ENCODE measurements at regions not wholly inside any gene's neighbourhood (a gene's known extent, or its start where the extent isn't known, plus 50 kb on each side); places are given as distances from the start of the nearest gene placed in this dataset.
A peak's percentile ranks its signal among the peaks of the same experiment; 100 is the strongest.

- DNase-seq (ENCODE audit: low read depth), result no peak
- TF ChIP-seq CTCF (IDR thresholded peaks at IDR 0.05; ENCODE audit: insufficient read depth, low read depth, low read length, missing control alignments), result no peak
- no peak overlapping the region for H3K4me3 ChIP-seq (ENCODE audit: low read depth, low read length)
Measured at GRCh38 chr14:61847861-61848260, 85.6 kb downstream of the SNAPC1 start.

- TF ChIP-seq CTCF (IDR thresholded peaks at IDR 0.05; ENCODE audit: insufficient read depth, low read depth, low read length, missing control alignments), result no peak
- DNase-seq (ENCODE audit: low read depth), result no peak
- no peak overlapping the region for H3K4me3 ChIP-seq (ENCODE audit: low read depth, low read length)
Measured at GRCh38 chr14:61854898-61855297, 92.7 kb downstream of the SNAPC1 start.

- no peak overlapping the region for H3K4me3 ChIP-seq (ENCODE audit: low read depth, low read length)
- TF ChIP-seq CTCF (IDR thresholded peaks at IDR 0.05; ENCODE audit: insufficient read depth, low read depth, low read length, missing control alignments), result peak; percentile 87
- peak; percentile 77 for DNase-seq (ENCODE audit: low read depth)
Measured at GRCh38 chr14:61860294-61860918, 98.2 kb downstream of the SNAPC1 start.

DNA sequence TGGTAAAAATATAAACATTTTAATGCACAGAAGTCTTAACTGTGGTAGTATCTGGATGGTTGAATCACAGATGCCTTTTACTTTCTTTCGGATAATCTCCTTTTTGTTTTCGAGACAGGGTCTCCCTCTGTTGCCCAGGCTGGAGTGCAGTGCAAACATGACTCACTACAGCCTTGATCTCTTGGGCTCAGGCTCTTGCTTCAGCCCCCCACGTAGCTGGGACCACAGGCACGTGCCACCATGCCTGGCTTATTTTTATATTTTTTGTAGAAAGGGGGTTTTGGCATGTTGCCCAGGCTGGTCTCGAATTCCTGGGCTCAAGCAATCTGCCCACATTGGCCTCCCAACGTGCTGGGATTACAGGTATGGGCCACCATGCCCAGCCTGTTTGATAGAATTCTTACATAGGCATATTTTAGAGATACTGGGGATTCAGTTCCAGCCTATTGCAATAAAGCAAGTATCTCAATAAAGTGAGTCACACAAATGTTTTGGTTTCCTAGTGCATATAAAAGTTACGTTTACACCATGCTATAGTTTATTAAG is 99.2 kb downstream of the SNAPC1 start:
- no peak for DNase-seq (ENCODE audit: low read depth)
- no peak for TF ChIP-seq CTCF (IDR thresholded peaks at IDR 0.05; ENCODE audit: insufficient read depth, low read depth, low read length, missing control alignments)
- H3K4me3 ChIP-seq (ENCODE audit: low read depth, low read length), result no peak overlapping the region

DNA sequence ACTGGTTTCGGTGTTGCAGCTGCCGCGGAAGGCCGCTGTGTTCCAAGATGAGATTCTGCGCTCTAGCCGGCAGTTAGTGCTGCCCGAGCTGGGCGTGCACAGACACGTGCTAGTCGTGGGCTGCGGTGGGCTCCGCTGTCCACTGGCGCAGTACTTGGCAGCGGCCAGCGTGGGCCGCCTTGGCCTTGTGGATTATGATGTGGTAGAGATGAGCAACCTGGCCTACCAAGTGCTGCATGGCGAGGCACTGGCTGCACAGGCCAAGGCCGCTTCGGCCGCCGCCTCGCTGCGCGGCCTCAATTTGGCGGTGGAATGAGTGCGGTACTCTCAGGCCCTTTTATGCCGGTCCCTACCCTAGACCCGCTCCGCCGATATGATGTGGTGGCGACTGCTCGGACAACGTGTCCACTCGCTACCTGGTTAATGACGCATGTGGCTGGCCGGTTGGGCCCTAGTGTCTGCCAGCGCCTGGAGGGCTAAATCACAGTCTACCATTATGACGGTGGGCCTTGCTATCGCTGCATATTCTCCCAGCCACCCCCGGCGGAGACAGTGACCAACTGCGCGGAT is 102.2 kb downstream of the SNAPC1 start:
- no peak for TF ChIP-seq CTCF (IDR thresholded peaks at IDR 0.05; ENCODE audit: insufficient read depth, low read depth, low read length, missing control alignments)
- H3K4me3 ChIP-seq (ENCODE audit: low read depth, low read length), result no peak overlapping the region
- DNase-seq (ENCODE audit: low read depth), result no peak

- no peak overlapping the region for H3K4me3 ChIP-seq (ENCODE audit: low read depth, low read length)
- TF ChIP-seq CTCF (IDR thresholded peaks at IDR 0.05; ENCODE audit: insufficient read depth, low read depth, low read length, missing control alignments), result no peak
- DNase-seq (ENCODE audit: low read depth), result peak; percentile 80
Measured at GRCh38 chr14:61866932-61867920, 105.0 kb downstream of the SNAPC1 start.

All from GM12865 (cell line).